Adrenal gland (tissue), 9 donors: ENCODE measurements at regions not wholly inside any gene's neighbourhood (a gene's known extent, or its start where the extent isn't known, plus 50 kb on each side); places are given as distances from the start of the nearest gene placed in this dataset.

Experiments
- DNase-seq, 7 donors: peaks; one replicate each; pipeline ENCODE4 v3.0.0-alpha.2; 2019 to 2020
- H3K27ac ChIP-seq, 5 donors: fragments of 200-600 bp; sonication (generic) in 4 of 5; 1 replicate in 3 of 5; 2 replicates in 2 of 5; pipeline versions ENCODE4 v1.5.1 to v1.8.0; 2016 to 2020; ENCODE audit warnings: mild to moderate bottlenecking in 1 of 5
- H3K27me3 ChIP-seq: fragments of 200-600 bp; 2 replicates; pipeline ENCODE4 v1.8.0; 2021
- H3K36me3 ChIP-seq, 2 donors: fragments of 200-600 bp; replicated peaks in 1 of 2; 1 replicate in 1 of 2; 2 replicates in 1 of 2; pipeline versions ENCODE4 v1.5.1 to v1.8.0; 2018 to 2022
- H3K4me1 ChIP-seq, 2 donors: fragments of 200-600 bp; replicated peaks in 1 of 2; 1 replicate in 1 of 2; 2 replicates in 1 of 2; pipeline versions ENCODE4 v1.5.1 to v1.8.0; 2018 to 2021
- H3K4me3 ChIP-seq, 4 donors: fragments of 200-600 bp; sonication (generic) in 3 of 4; one replicate each; pipeline ENCODE4 v1.5.1; 2016 to 2018
- H3K9me3 ChIP-seq, 3 donors: fragments of 200-600 bp; sonication (generic) in 1 of 3; replicated peaks in 1 of 3; 1 replicate in 2 of 3; 2 replicates in 1 of 3; pipeline versions ENCODE4 v1.5.1 to v1.8.0; 2016 to 2021
- POLR2A ChIP-seq, 2 donors: fragments of 450-650 bp; IDR thresholded peaks; one replicate each; pipeline ENCODE4 v1.6.1; 2017; ENCODE audit warnings: antibody characterized with exemption in 2 of 2, mild to moderate bottlenecking in 2 of 2, moderate library complexity in 1 of 2
- WGBS, 4 donors: extraction: QIAGEN DNeasy Blood & Tissue Kit in 2 of 4; methylation state at CpG; one replicate each; pipeline versions ENCODE4 v1.1.5 to v1.1.7; 2013 to 2017; 5-methylcytosine and 5-hydroxymethylcytosine counted together
- intact Hi-C, 2 donors: fragments of 100-400 bp; cut with DNase I; formaldehyde crosslinking; loops; one replicate each; pipeline versions ENCODE4 v1.14.1 to v1.15.0; 2022 to 2023
- TF ChIP-seq, protein P1 (sequence below), 6 experiments: fragments of 450-650 bp in 4 of 6; fragments of 200-600 bp in 2 of 6; sonication (generic) in 1 of 6; IDR thresholded peaks; 1 replicate in 5 of 6; 2 replicates in 1 of 6; pipeline versions ENCODE4 v1.5.1 to v1.8.0; 2016 to 2021; ENCODE audit warnings: antibody characterized with exemption in 6 of 6, mild to moderate bottlenecking in 2 of 6, moderate library complexity in 1 of 6
- donor health status: healthy with polysubstance abuse.
- donor health status: Bipolar disorder and iron deficiency.
- donor health status: DM: yes; HTN: yes; CAD: no.
- donor health status: DM: no; HTN: no; CAD: no.
- donor health status: DM: no; HTN: no; CAD: no.

DNA sequence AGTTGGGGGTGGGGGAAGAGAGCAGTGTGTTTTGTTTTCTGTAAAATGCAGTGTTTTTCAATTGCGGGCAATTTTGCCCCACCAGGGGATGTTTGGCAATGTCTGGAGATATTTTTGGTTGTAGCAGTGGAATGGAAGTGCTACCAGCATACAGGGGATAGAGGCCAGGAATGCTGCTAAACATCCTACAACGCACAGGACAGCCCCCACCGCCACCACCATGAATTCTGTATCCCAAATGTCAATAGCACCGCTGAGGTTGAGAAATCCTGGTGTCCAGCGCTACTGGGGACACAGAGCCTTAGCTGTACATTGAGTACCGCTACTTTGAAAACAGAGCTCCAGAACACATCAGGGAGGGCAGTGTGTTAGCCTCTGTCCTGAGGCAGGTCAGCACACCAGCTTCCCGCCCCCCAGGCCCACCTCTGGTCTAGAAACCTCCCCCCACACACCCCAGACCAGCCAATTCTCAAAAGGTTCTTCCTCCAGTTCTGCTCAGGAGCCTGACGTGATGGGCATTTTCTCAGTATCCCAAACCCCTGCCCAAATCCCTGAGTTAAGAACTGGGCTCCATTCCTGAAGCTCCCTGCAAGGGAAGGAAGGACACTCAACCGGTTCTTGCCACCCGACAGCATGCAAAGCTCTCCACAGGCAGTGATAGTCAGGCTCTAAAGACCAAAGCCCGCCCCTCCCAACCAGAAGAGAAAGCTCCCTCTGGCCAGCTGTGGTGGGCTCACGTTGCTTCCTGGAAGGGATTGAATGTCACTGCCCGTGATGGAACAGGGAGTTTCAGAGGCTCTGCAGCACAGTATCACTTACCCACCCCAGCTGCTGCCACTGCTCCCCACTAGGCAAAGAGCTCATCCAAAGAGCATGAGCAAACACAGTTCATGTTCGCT lies 321.5 kb upstream of the JARID2 start:
- TF ChIP-seq POLR2A (IDR thresholded peaks at IDR 0.05), result no peak
- TF ChIP-seq, protein P1, sequence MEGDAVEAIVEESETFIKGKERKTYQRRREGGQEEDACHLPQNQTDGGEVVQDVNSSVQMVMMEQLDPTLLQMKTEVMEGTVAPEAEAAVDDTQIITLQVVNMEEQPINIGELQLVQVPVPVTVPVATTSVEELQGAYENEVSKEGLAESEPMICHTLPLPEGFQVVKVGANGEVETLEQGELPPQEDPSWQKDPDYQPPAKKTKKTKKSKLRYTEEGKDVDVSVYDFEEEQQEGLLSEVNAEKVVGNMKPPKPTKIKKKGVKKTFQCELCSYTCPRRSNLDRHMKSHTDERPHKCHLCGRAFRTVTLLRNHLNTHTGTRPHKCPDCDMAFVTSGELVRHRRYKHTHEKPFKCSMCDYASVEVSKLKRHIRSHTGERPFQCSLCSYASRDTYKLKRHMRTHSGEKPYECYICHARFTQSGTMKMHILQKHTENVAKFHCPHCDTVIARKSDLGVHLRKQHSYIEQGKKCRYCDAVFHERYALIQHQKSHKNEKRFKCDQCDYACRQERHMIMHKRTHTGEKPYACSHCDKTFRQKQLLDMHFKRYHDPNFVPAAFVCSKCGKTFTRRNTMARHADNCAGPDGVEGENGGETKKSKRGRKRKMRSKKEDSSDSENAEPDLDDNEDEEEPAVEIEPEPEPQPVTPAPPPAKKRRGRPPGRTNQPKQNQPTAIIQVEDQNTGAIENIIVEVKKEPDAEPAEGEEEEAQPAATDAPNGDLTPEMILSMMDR (IDR thresholded peaks at IDR 0.05), result no peak
- Histone ChIP-seq H3K4me3 (no peak overlapping the region), H3K27ac (no peak overlapping the region), H3K9me3 (no peaks in the 10 kb centered on the region), H3K4me1 (peaks cover 0 to 6% of the 10 kb centered on the region in 2 donors), H3K36me3 (no peaks in the 10 kb centered on the region), H3K27me3 (no peaks in the 10 kb centered on the region)
- DNase-seq, result no peak
- intact Hi-C loops, result no loop called here
- 65 to 75% (median 66%) methylated on average over 10 to 14 of the region's 14 CpGs for WGBS, 4 donors

DNA sequence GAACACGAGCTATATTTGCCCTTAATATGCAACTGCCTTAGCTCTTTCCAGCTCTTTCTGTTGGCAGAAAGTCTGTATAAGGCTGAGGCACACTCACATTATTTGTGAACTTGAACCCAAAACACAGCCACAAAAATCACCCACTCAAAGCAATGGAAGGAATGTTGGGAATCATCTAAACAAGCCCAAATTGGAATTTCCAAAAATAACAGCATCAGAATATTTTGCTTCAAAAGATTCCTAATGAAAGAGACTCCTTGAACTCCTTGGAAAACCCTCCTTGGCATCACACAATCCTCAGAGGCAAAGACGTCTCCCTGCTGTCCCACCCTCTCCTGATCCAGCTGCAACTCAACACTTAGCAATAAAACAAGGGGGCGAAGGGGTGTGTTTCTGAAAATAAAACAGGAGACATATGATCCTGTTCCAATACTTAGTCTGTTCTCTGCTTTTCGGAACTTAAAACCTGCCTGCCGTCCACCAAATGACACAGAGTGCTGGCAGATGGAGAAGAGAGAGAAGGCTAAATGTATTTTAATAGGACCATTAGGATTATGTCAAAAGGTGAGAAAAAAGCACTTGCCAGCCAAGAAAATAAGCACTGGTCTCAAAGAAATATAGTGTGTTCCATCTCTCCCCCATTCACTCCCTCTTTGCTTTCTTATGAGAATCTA lies 320.7 kb upstream of the JARID2 start:
- DNase-seq, result no peak
- WGBS, 4 donors, result 59 to 71% (median 67%) methylated on average over 5 of the region's 5 CpGs
- no peaks in the 10 kb centered on the region for H3K27me3 ChIP-seq
- H3K36me3 ChIP-seq, result no peaks in the 10 kb centered on the region
- no peak overlapping the region for H3K4me3 ChIP-seq
- no peak overlapping the region for H3K27ac ChIP-seq
- peaks cover 0 to 6% of the 10 kb centered on the region in 2 donors for H3K4me1 ChIP-seq
- intact Hi-C loops, result no loop called here
- no peak for TF ChIP-seq POLR2A (IDR thresholded peaks at IDR 0.05)
- TF ChIP-seq, protein P1 (IDR thresholded peaks at IDR 0.05), result no peak
- no peaks in the 10 kb centered on the region for H3K9me3 ChIP-seq

DNA sequence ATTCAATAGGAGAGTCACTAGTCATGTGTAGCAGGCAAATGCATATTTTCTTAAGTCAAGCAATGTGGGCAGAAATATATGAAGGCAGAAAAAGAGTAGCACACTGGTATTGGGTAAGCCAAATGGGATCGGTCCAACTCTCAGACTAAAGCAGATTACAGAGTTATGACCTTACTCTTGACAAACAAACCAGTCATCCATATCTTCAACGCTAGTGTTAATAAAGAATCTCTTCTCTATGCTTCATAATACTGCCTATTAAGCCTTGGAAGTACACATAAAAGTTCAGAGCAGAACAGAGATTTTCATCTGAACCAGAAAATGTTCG lies 320.2 kb upstream of the JARID2 start:
- no peaks in the 10 kb centered on the region for H3K27me3 ChIP-seq
- no peak for DNase-seq
- no peaks in the 10 kb centered on the region for H3K9me3 ChIP-seq
- H3K4me3 ChIP-seq, result no peak overlapping the region
- intact Hi-C loops, result no loop called here
- TF ChIP-seq, protein P1 (IDR thresholded peaks at IDR 0.05), result no peak
- TF ChIP-seq POLR2A (IDR thresholded peaks at IDR 0.05), result no peak
- H3K36me3 ChIP-seq, result no peaks in the 10 kb centered on the region
- peaks cover 0 to 3% of the 10 kb centered on the region in 2 donors for H3K4me1 ChIP-seq
- H3K27ac ChIP-seq, result no peak overlapping the region
- WGBS, 4 donors, result 40 to 59% (median 54%) methylated on average over 3 of the region's 3 CpGs

DNA sequence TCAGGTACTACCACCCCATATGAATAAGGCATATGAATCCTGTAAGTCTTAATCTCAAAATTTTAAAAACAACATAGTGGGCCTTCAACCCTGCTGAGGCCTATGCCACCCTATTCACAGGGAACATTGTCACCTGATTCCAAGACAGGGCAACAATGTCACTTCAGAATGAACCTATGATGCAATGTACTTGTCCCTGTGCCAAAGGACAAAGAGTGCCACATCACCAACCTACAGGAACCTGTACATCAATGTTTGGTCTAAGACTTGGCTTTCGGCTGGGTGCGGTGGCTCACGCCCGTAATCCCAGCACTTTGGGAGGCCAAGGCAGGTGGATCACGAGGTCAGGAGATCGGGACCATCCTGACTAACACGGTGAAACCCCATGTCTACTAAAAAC lies 318.5 kb upstream of the JARID2 start:
- Histone ChIP-seq H3K9me3 (no peaks in the 10 kb centered on the region), H3K4me3 (no peak overlapping the region), H3K36me3 (no peaks in the 10 kb centered on the region), H3K4me1 (no peaks in the 10 kb centered on the region), H3K27ac (no peak overlapping the region), H3K27me3 (no peaks in the 10 kb centered on the region)
- TF ChIP-seq, protein P1 (IDR thresholded peaks at IDR 0.05), result no peak
- TF ChIP-seq POLR2A (IDR thresholded peaks at IDR 0.05), result no peak
- intact Hi-C loops, result no loop called here
- 84 to 96% (median 90%) methylated on average over 7 of the region's 7 CpGs for WGBS, 4 donors
- DNase-seq, result no peak
